WTC11 (cell line): ENCODE measurements at regions not wholly inside any gene's neighbourhood (a gene's known extent, or its start where the extent isn't known, plus 50 kb on each side); places are given as distances from the start of the nearest gene placed in this dataset.

Experiments used
- ATAC-seq: fragments of 200-7000 bp; cut with Tn5 transposase; 2 replicates; pipeline ENCODE4 v1.10.0; 2021; ENCODE audit warnings: mild to moderate bottlenecking, moderate library complexity
- CTCF ChIA-PET: fragments of 300-600 bp; sonication (Branson Sonifier 250); formaldehyde crosslinking; loops from one replicate; lab custom pipeline; 2021; ENCODE audit warnings: antibody characterized with exemption; lab: Charles Lee
- POLR2A ChIA-PET: fragments of 350-600 bp; sonication (Branson Sonifier 250); formaldehyde crosslinking; loops from one replicate; lab custom pipeline; 2021; ENCODE audit warnings: antibody characterized with exemption; lab: Charles Lee
- DNase-seq: peaks from one replicate; pipeline ENCODE4 v3.0.0; 2021; ENCODE audit warnings: low spot score
- H3K27ac Mint-ChIP-seq: 2 replicates; pipeline ENCODE4 v1.8.0; 2021; ENCODE audit warnings: mixed read lengths
- H3K27me3 Mint-ChIP-seq: 2 replicates; pipeline ENCODE4 v1.8.0; 2021; ENCODE audit warnings: low read depth, mild to moderate bottlenecking, moderate library complexity, mixed read lengths
- H3K36me3 Mint-ChIP-seq: 2 replicates; pipeline ENCODE4 v1.8.0; 2021; ENCODE audit warnings: mixed read lengths
- H3K4me1 Mint-ChIP-seq: 2 replicates; pipeline ENCODE4 v1.8.0; 2022; ENCODE audit warnings: mixed read lengths
- H3K4me3 Mint-ChIP-seq: 2 replicates; pipeline ENCODE4 v1.8.0; 2021; ENCODE audit warnings: mild to moderate bottlenecking, moderate library complexity, mixed read lengths
- H3K9me3 Mint-ChIP-seq: 2 replicates; pipeline ENCODE4 v1.8.0; 2021; ENCODE audit warnings: mixed read lengths
- AFF4 ChIP-seq: sonication (generic); formaldehyde crosslinking; IDR thresholded peaks from 2 replicates; pipeline ENCODE4 v1.8.1; 2023; ENCODE audit warnings: mild to moderate bottlenecking, missing genetic modification reagents, borderline replicate concordance
- ARID4B ChIP-seq: sonication (generic); formaldehyde crosslinking; IDR thresholded peaks from 2 replicates; pipeline ENCODE4 v1.8.0; 2023; ENCODE audit warnings: missing genetic modification reagents, mild to moderate bottlenecking, borderline replicate concordance
- ATF6 ChIP-seq: sonication (generic); formaldehyde crosslinking; IDR thresholded peaks from 2 replicates; pipeline ENCODE4 v1.8.1; 2023; ENCODE audit warnings: mild to moderate bottlenecking, missing genetic modification reagents
- E2F1 ChIP-seq: sonication (generic); formaldehyde crosslinking; IDR thresholded peaks from 2 replicates; pipeline ENCODE4 v1.8.0; 2022; ENCODE audit warnings: mild to moderate bottlenecking, missing genetic modification reagents
- FOXJ3 ChIP-seq: sonication (generic); formaldehyde crosslinking; IDR thresholded peaks from 2 replicates; pipeline ENCODE4 v1.9.0; 2021; ENCODE audit warnings: missing genetic modification reagents, mild to moderate bottlenecking, borderline replicate concordance
- GRHL2 ChIP-seq: fragments of 250-450 bp; sonication (Bioruptor Pico); IDR thresholded peaks from 2 replicates; pipeline ENCODE4 v1.8.0; 2022; ENCODE audit warnings: mild to moderate bottlenecking, moderate library complexity; ENCODE audit not compliant: insufficient replicate concordance, severe bottlenecking
- MAX ChIP-seq: sonication (generic); formaldehyde crosslinking; IDR thresholded peaks from 2 replicates; pipeline ENCODE4 v1.8.0; 2022; ENCODE audit warnings: mild to moderate bottlenecking, missing genetic modification reagents
- MLX ChIP-seq: sonication (generic); formaldehyde crosslinking; IDR thresholded peaks from 2 replicates; pipeline ENCODE4 v1.8.1; 2023; ENCODE audit warnings: mild to moderate bottlenecking, missing genetic modification reagents, moderate library complexity
- NFATC4 ChIP-seq: fragments of 250-450 bp; sonication (Bioruptor Pico); IDR thresholded peaks from 2 replicates; pipeline ENCODE4 v1.9.0; 2021; ENCODE audit warnings: mild to moderate bottlenecking
- PRDM15 ChIP-seq: sonication (generic); formaldehyde crosslinking; IDR thresholded peaks from 2 replicates; pipeline ENCODE4 v1.8.0; 2022; ENCODE audit warnings: missing genetic modification reagents
- RELA ChIP-seq: sonication (generic); formaldehyde crosslinking; IDR thresholded peaks from 2 replicates; pipeline ENCODE4 v1.8.1; 2022; ENCODE audit warnings: missing genetic modification reagents, mild to moderate bottlenecking, borderline replicate concordance
- ZNF121 ChIP-seq: sonication (generic); formaldehyde crosslinking; IDR thresholded peaks from 2 replicates; pipeline ENCODE4 v1.8.0; 2023; ENCODE audit warnings: missing genetic modification reagents
- ZNF138 ChIP-seq: sonication (generic); formaldehyde crosslinking; conservative IDR thresholded peaks from 2 replicates; pipeline ENCODE4 v1.8.1; 2022; ENCODE audit warnings: mild to moderate bottlenecking, moderate library complexity, missing genetic modification reagents
- ZNF232 ChIP-seq: sonication (generic); formaldehyde crosslinking; IDR thresholded peaks from 2 replicates; pipeline ENCODE4 v1.8.0; 2022; ENCODE audit warnings: mild to moderate bottlenecking, missing genetic modification reagents
- ZNF396 ChIP-seq: fragments of 250-450 bp; sonication (Bioruptor Pico); IDR thresholded peaks from 2 replicates; pipeline ENCODE4 v1.8.0; 2021; ENCODE audit warnings: mild to moderate bottlenecking, moderate library complexity, borderline replicate concordance
- ZNF416 ChIP-seq: fragments of 250-450 bp; sonication (Bioruptor Pico); IDR thresholded peaks from 2 replicates; pipeline ENCODE4 v1.9.0; 2021; ENCODE audit warnings: mild to moderate bottlenecking, inconsistent platforms
- ZNF532 ChIP-seq: fragments of 250-450 bp; sonication (Bioruptor Pico); IDR thresholded peaks from 2 replicates; pipeline ENCODE4 v1.9.0; 2021; ENCODE audit warnings: mild to moderate bottlenecking, borderline replicate concordance

- H3K27ac Mint-ChIP-seq: no peak overlapping the region
- POLR2A ChIA-PET: no interaction called here
- no peak for DNase-seq
- H3K4me3 Mint-ChIP-seq: no peak overlapping the region
- peaks cover 13% of the 10 kb centered on the region for H3K36me3 Mint-ChIP-seq
- CTCF ChIA-PET: no interaction called here
- no peaks in the 10 kb centered on the region for H3K9me3 Mint-ChIP-seq
- H3K4me1 Mint-ChIP-seq: peaks cover 11% of the 10 kb centered on the region
- ATAC-seq: no peak
- no peaks in the 10 kb centered on the region for H3K27me3 Mint-ChIP-seq
- TF ChIP-seq ZNF532 (CRISPR knock-in tag) (no peak), FOXJ3 (CRISPR knock-in tag) (no peak), ARID4B (CRISPR knock-in tag) (no peak), ZNF416 (CRISPR knock-in tag) (no peak), ZNF232 (no peak), AFF4 (no peak), GRHL2 (no peak), MLX (CRISPR knock-in tag) (no peak), NFATC4 (CRISPR knock-in tag) (no peak), ZNF396 (CRISPR knock-in tag) (no peak), ZNF138 (CRISPR knock-in tag) (no peak), ZNF121 (CRISPR knock-in tag) (no peak), MAX (CRISPR knock-in tag) (no peak), ATF6 (CRISPR knock-in tag) (no peak), PRDM15 (CRISPR knock-in tag) (no peak), E2F1 (CRISPR knock-in tag) (no peak), RELA (CRISPR knock-in tag) (no peak)
These were observed 55.5 kb downstream of the PIK3C2A start for GRCh38 chr11:17152306-17152705.
